ENCODE measurements at regions not wholly inside any gene's neighbourhood (a gene's known extent, or its start where the extent isn't known, plus 50 kb on each side); places are given as distances from the start of the nearest gene placed in this dataset.

DNA sequence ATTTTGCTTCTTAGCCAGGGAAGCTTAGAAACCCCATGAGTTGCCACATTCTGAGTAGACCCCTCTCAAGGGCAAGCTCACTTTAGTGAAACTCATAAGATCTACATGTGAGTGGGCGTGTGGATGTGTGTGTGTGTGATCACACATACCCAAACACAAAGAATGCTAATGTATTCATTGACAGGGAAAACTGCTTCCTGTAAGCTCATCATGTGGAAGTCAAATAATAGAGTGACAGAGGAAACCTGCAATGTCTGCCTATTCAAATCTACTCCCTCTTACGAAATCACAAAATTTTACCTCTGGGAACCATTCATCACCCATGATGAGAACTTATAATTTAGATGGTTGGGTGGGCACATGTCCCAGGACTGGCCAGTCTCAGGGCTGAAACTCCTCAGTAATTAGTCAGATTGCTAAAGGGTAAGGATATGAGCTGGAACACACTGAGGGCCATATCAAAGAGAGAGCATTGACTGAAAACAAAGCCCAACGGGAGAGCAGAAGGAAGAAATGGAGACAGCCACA, 94.5 kb upstream of the CCDC150 start:
- Histone ChIP-seq H3K79me2 (ENCODE audit: low read length) (no peaks in the 10 kb centered on the region), H3K27ac (ENCODE audit: low read length) (no peak overlapping the region), H3K4me1 (ENCODE audit: low read length) (no peaks in the 10 kb centered on the region), H3K9ac (ENCODE audit: low read length) (no peak overlapping the region), H3K36me3 (replicated peaks; ENCODE audit: low read depth, low read length) (no peaks in the 10 kb centered on the region), H3K9me3 (ENCODE audit: insufficient read depth, low read length) (no peaks in the 10 kb centered on the region), H2AFZ (ENCODE audit: low read depth, low read length) (no peak overlapping the region), H3K27me3 (ENCODE audit: low read depth, low read length) (no peaks in the 10 kb centered on the region; the same call in 1 of the 2 replicates), H4K20me1 (ENCODE audit: insufficient read depth, low read length) (no peaks in the 10 kb centered on the region), H3K4me2 (ENCODE audit: low read length) (no peak overlapping the region), H3K4me3 (ENCODE audit: low read length) (no peak overlapping the region)
- no peak for TF ChIP-seq EZH2phosphoT487 (IDR thresholded peaks at IDR 0.05; ENCODE audit: low read depth)
- TF ChIP-seq, protein P1, sequence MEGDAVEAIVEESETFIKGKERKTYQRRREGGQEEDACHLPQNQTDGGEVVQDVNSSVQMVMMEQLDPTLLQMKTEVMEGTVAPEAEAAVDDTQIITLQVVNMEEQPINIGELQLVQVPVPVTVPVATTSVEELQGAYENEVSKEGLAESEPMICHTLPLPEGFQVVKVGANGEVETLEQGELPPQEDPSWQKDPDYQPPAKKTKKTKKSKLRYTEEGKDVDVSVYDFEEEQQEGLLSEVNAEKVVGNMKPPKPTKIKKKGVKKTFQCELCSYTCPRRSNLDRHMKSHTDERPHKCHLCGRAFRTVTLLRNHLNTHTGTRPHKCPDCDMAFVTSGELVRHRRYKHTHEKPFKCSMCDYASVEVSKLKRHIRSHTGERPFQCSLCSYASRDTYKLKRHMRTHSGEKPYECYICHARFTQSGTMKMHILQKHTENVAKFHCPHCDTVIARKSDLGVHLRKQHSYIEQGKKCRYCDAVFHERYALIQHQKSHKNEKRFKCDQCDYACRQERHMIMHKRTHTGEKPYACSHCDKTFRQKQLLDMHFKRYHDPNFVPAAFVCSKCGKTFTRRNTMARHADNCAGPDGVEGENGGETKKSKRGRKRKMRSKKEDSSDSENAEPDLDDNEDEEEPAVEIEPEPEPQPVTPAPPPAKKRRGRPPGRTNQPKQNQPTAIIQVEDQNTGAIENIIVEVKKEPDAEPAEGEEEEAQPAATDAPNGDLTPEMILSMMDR (IDR thresholded peaks at IDR 0.05; ENCODE audit: low read depth, low read length): no peak

DNA sequence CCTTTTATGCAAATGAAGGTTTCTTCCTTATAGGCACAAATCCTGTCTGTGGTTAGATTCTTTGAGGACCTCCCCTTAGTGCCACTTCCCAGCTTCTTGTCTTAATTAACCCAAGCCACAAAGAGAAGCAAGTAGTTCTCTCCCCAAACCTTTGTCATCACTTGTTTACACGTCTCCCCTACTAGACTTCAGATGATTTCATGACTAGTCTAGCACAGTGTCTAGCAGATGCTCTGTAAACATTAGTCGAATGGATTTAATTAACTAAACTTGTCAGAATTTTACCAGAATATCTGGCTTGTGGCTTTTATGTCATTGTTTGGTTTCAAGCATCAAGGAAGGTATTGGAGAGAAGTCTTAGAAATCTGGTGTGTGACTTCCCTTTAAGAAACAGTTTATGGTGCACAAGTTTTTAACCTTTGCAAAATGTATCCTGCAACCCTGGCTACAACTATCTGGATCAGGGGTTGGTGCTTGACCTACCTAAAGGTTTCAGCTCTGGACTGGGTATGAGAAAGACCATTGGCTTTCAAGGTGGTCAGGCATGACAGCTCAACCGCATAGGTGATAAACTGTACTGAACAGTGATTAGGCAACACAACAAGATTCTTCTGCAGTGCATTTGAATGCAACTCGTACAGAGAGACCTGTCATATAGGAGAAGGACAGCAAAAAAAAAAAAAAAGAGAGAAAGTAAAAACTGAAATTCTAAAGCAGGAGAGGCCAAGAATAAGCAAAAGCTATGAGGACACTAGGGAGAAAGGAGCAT, 93.2 kb upstream of the CCDC150 start:
- Histone ChIP-seq H3K79me2 (ENCODE audit: low read length) (no peaks in the 10 kb centered on the region), H3K9ac (ENCODE audit: low read length) (no peak overlapping the region), H3K9me3 (ENCODE audit: insufficient read depth, low read length) (no peaks in the 10 kb centered on the region), H3K4me3 (ENCODE audit: low read length) (no peak overlapping the region), H3K4me2 (ENCODE audit: low read length) (no peak overlapping the region), H3K36me3 (replicated peaks; ENCODE audit: low read depth, low read length) (no peaks in the 10 kb centered on the region), H4K20me1 (ENCODE audit: insufficient read depth, low read length) (no peaks in the 10 kb centered on the region), H3K27ac (ENCODE audit: low read length) (no peak overlapping the region), H3K27me3 (ENCODE audit: low read depth, low read length) (no peaks in the 10 kb centered on the region; the same call in 1 of the 2 replicates), H3K4me1 (ENCODE audit: low read length) (no peaks in the 10 kb centered on the region), H2AFZ (ENCODE audit: low read depth, low read length) (no peak overlapping the region)
- TF ChIP-seq, protein P1 (IDR thresholded peaks at IDR 0.05; ENCODE audit: low read depth, low read length): no peak
- no peak for TF ChIP-seq EZH2phosphoT487 (IDR thresholded peaks at IDR 0.05; ENCODE audit: low read depth)

DNA sequence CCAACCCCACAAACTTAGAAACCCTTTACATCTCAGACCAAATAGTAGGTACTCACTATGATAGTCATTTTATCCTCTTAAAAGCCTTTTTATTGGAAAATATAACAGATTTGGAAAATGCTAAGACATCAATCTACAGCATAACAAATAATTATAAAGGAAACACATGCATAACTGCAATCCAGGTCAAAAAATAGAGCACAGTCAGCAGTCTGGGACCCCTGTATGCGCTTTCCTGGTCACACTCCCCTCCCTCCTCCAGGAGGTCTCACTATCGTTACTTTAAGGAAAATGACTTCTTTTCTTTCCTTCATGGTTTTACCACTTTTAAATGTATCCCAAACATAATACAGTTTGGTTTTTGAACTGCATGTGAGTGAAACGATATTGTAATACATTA, 90.5 kb upstream of the CCDC150 start:
- Histone ChIP-seq H3K4me3 (ENCODE audit: low read length) (no peak overlapping the region), H3K79me2 (ENCODE audit: low read length) (no peaks in the 10 kb centered on the region), H3K27ac (ENCODE audit: low read length) (no peak overlapping the region), H3K9ac (ENCODE audit: low read length) (no peak overlapping the region), H3K36me3 (replicated peaks; ENCODE audit: low read depth, low read length) (no peaks in the 10 kb centered on the region), H3K4me2 (ENCODE audit: low read length) (no peak overlapping the region), H2AFZ (ENCODE audit: low read depth, low read length) (no peak overlapping the region), H3K4me1 (ENCODE audit: low read length) (no peaks in the 10 kb centered on the region), H3K9me3 (ENCODE audit: insufficient read depth, low read length) (no peaks in the 10 kb centered on the region), H4K20me1 (ENCODE audit: insufficient read depth, low read length) (no peaks in the 10 kb centered on the region), H3K27me3 (ENCODE audit: low read depth, low read length) (no peaks in the 10 kb centered on the region; the same call in 1 of the 2 replicates)
- TF ChIP-seq, protein P1 (IDR thresholded peaks at IDR 0.05; ENCODE audit: low read depth, low read length): no peak
- no peak for TF ChIP-seq EZH2phosphoT487 (IDR thresholded peaks at IDR 0.05; ENCODE audit: low read depth)

DNA sequence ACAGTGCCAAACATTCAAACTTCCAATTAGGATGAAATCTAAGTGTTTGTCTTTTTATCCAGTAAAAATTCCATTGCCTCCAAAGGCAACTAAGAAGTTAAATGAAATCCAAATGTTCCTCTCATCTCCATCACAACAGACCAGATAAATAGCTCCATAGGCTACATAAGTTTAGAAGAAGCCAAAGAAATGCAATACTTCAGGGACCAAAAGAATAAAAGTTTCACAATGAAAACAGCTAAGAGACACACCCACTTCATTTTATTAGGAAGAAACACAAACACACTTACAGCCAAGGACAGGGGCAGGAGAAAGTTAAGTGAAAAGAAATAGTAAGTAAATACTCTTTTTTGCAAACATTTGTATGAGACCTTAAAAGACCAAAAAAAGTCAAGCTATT, 88.5 kb upstream of the CCDC150 start:
- Histone ChIP-seq H3K9ac (ENCODE audit: low read length) (no peak overlapping the region), H3K36me3 (replicated peaks; ENCODE audit: low read depth, low read length) (no peaks in the 10 kb centered on the region), H3K4me3 (ENCODE audit: low read length) (no peak overlapping the region), H3K27ac (ENCODE audit: low read length) (no peak overlapping the region), H3K4me2 (ENCODE audit: low read length) (no peak overlapping the region), H3K27me3 (ENCODE audit: low read depth, low read length) (no peaks in the 10 kb centered on the region; the same call in 1 of the 2 replicates), H4K20me1 (ENCODE audit: insufficient read depth, low read length) (no peaks in the 10 kb centered on the region), H3K79me2 (ENCODE audit: low read length) (no peaks in the 10 kb centered on the region), H3K4me1 (ENCODE audit: low read length) (no peaks in the 10 kb centered on the region), H3K9me3 (ENCODE audit: insufficient read depth, low read length) (no peaks in the 10 kb centered on the region), H2AFZ (ENCODE audit: low read depth, low read length) (no peak overlapping the region)
- TF ChIP-seq EZH2phosphoT487 (IDR thresholded peaks at IDR 0.05; ENCODE audit: low read depth): no peak
- TF ChIP-seq, protein P1 (IDR thresholded peaks at IDR 0.05; ENCODE audit: low read depth, low read length): no peak

Data from OCI-LY3 (cell line).